HEK293 (cell line): ENCODE measurements at regions not wholly inside any gene's neighbourhood (a gene's known extent, or its start where the extent isn't known, plus 50 kb on each side); places are given as distances from the start of the nearest gene placed in this dataset.

Experiments used
- EGR2 ChIP-seq: fragments of 450-650 bp; formaldehyde crosslinking; IDR thresholded peaks from 2 replicates; pipeline ENCODE4 v1.5.1; 2016; ENCODE audit warnings: low read depth, missing biosample characterization, missing genetic modification characterization
- ZNF133 ChIP-seq: fragments of 450-650 bp; formaldehyde crosslinking; IDR thresholded peaks from 2 replicates; pipeline ENCODE4 v1.5.1; 2016; ENCODE audit warnings: missing biosample characterization, missing genetic modification characterization
- ZNF423 ChIP-seq: fragments of 450-650 bp; formaldehyde crosslinking; IDR thresholded peaks from 2 replicates; pipeline ENCODE4 v1.5.1; 2016; ENCODE audit warnings: missing biosample characterization, missing genetic modification characterization

DNA sequence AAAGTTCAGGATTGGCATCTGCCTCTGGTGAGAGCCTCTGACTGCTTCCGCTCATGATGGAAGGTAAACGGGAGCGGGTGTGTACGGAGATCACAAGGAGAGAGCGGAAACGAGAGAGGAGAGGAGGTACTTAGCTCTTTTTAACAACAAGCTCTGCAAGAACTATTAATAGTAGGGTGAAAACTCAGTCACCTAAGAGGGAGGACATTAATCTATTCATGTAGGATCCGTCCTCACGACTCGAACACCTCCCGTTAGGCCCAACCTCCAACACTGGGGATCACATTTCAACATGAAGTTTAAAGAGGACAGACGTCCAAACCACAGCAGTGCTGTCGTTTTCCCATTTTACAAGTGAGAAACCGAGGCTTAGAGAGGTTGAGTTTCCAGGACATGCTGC, 173.7 kb downstream of the SLC28A3 start:
- TF ChIP-seq ZNF423 (tag by site-specific recombination) (no peak), ZNF133 (tag by site-specific recombination) (no peak), EGR2 (tag by site-specific recombination) (no peak)
